ENCODE measurements at regions not wholly inside any gene's neighbourhood (a gene's known extent, or its start where the extent isn't known, plus 50 kb on each side); places are given as distances from the start of the nearest gene placed in this dataset.
A peak's percentile ranks its signal among the peaks of the same experiment; 100 is the strongest.

DNA sequence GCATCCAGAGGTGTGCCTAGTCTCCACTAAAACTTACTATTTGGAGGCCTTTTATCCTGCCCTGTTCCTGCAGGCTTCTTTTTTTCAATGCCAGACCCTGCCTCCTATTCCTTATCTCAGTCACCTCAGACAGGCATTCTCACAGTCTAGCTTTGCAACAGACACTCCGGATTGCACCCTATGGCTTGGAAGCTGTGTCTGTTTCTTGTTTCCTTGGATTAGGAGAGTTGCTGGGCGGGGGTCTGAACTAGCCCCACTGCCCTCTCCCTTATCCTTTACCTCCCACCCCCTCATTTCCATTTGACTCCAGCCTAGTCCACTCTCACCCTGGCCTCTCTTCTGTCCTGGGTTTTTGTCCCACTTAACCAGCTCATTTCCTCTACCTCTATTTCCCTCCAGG lies 228.1 kb upstream of the CITED2 start:
- DNase-seq (ENCODE audit: low read depth) = no peak

DNA sequence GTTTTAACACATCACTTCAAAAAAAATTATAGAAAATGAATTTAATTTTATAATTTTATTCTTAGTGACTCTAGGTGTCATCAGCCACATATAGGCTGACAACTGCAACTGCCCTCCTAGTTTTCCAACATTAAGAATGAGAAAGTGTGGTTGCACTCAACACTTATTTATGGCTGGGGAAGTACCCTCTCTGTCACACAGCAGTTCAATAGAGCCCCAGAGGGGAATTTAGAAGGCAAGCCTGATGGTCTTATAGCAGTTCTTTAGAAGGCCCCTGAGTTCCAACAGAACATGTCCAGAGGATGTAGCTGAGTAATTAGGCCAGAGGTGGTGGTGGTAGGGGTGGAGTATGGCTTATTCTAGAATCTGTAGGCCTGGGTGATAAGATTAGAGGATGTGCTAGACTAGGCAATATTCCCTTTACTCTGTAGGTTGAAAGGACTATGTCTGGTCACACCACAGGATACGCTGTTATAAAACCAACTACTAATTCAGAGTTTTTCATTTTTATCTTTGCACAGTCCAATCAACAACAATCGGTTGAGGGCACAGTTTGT lies 226.5 kb upstream of the CITED2 start:
- DNase-seq (ENCODE audit: low read depth) = no peak

DNA sequence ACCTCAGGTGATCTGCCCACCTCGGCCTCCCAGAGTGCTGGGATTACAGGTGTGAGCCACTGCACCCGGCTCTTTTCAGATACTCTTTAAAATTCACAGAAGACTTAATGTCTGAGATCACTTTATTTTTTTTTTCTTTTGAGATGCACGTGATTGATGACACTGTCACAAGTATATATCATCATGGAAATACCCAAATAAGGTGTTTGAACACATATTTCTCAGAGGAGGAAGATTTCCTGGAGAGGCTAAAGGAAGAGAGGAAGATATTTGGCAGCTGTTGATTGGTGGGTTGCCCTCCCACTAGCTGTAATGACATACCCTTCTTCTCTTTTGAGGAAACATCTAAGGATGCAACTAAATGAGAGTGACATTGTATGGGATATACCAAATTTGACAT lies 225.9 kb upstream of the CITED2 start:
- no peak for DNase-seq (ENCODE audit: low read depth)

GRCh38 chr6:139597771-139598755 lies 223.6 kb upstream of the CITED2 start:
- DNase-seq (ENCODE audit: low read depth) = peak; percentile 93

DNA sequence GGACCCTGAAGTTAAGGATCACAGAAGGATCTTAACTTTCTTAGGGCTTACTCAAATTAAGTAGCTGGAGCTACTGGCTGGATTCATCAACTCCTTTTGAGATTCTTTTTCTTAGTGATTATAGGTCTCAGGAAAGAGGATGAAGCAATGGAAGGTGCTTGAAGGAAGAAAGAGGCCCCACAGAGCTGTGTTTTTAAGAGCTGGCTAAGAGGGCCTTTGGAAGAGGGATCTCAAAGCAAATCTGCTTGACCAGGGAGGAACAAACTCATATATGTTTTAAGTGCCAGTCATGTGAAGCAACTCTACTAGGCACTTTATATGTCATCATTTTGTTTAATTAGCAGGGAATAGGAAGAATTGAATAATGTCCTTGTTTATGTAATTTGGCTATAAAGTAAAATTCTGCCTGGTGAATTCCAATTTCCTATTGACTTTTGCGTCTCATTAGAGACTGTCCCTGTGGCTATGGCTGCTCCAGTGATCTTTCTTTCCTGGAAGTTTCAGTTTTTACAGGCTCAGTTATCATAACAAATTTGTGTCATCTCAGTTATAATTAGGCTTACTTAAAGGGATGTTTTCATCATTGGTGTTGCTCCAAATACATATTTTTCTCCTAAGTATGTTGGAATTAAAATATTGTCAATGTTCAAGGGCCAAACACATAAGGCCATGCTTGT lies 222.8 kb upstream of the CITED2 start:
- no peak for DNase-seq (ENCODE audit: low read depth)

DNA sequence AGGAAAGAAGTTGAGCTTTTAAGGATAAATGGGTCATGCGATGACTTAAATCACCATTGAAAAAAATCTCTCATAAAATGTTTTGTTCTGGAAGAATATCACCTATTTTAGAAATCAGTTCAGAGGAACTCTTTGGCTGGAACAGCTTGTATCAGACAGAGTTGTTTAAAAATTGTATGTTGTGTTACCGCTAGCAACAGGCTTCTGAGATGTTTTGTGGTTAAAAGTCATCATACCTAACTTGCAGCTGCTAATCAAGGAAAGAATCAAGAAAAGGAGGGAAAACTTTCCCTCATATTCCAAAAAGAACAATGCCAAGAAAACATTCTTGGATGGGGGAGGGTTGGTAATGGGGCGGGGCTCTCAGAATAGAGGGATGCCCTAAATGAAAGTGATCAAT lies 220.7 kb upstream of the CITED2 start:
- DNase-seq (ENCODE audit: low read depth) = peak; percentile 73

- no peak for DNase-seq (ENCODE audit: low read depth)
Observed at GRCh38 chr6:139594333-139594965, 220.0 kb upstream of the CITED2 start.

DNA sequence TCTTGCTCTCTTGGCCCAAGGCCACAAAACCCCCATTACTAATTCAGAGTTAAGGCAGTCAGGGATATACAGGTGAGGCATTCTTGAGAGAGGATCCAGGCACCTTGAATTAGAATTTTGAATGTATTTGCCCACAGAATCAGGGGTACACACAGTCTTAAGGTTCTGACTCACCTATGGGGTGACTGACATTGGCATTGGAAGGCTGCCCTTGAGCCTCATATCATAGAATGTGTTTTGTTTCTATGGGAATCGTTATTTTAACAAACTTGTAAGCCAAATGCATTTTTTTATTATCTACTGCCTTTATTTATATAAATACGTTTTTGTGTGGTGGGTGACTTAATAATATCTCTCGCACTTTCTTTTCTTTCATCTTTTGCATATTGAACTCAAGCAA lies 218.6 kb upstream of the CITED2 start:
- no peak for DNase-seq (ENCODE audit: low read depth)

DNA sequence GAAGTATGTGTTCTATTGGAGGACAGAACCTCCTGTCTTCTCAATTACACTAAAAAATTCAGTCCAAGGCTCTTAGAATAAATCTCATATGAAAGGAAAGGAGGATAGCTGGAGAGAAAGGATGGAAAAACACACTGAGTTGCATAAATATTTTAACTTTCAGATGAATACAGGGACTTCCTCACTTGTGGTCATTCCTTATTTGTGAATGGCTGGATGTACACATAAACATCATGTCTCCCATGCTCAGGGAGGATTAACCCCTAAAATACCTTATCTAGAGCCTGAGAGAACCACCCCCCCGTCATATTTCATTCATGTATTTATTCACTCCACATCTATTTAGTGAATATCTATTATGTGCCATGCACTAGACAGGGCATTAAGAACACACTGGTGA lies 217.6 kb upstream of the CITED2 start:
- no peak for DNase-seq (ENCODE audit: low read depth)

GRCh38 chr6:139591075-139591865 lies 216.8 kb upstream of the CITED2 start:
- DNase-seq (ENCODE audit: low read depth) = peak; percentile 44

DNA sequence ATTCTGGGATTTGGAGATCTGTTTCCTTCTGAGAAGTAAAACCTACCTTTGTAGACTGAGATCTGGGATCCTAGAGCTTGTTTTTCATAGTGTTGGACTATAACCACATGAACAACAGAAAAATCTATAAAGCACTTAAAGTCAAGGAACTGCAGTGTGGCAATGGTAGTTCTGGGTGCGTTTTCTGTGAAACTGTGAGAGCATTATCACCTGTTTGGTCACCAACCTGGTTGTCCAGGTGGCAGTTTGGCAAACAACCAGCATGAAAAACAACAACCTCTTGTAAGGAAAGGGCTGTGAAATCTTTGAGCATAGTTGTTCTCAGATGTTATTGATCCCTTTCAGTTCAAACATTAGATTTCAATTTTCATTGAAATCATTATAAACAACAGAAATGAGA lies 215.8 kb upstream of the CITED2 start:
- no peak for DNase-seq (ENCODE audit: low read depth)

DNA sequence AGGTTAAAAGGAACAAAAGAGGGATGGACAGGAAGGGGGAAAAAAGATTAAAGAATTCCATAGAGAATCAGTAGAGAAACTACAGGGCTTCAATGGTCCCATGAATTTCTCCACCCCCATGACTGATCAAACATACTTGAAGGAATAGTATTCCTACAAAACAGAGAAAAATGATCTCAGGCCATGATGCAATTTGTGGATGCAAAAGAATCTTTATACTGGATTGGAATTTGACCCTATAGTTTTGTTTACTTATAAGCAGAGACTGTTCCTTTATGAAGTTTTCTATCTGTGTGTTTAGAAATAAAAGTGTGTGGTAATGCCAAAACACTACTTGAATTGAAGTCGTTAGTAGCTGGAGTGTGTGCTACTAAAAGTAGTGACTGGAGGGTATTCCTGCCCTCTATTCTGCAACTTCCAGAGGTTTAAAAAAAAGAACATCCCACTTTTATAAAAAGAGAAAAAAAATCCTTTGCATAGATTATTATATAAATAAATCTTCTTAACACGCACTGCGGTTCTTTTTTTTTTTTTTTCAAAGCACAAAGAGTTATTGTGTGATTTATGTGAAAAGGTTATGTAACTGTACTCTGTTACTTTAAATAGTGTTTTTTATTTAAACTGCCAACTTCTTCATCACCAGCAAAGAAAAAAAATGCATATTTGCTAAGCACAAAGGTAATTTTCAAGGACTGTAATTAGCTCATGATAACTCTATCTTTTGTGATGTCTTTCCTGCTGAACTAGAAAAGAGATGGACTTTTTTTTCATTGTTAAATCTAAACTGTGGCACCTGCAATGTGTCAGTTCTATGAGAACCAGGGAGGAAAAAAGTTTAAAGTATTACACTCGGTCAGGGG lies 214.5 kb upstream of the CITED2 start:
- DNase-seq (ENCODE audit: low read depth) = peak; percentile 23

DNA sequence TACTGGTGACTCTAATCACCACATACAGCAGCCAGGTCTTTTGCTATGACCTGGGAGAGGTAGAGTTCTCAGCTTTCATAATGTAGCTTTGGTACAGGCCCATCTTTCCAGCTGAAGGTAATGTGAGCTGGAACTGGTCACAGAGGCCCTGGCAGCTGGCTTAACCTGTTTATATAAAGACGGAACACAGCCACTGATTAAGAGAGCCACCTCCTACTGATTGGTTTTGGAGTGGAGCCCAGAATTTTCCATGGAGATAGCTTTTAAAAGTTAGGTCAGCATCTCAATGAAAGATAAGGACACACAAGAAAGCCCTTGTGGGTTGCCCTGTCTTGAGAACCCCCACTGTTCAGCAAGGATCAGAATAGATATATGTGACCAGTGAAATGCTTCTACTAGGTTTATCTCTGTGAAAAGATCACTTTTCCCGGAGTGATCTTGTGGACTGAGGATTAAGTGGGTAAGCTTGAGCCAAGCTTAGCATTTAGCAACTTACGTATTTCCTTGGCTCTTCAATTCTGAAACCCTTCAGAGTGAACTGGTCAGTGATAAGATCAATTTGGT lies 213.7 kb upstream of the CITED2 start:
- peak; percentile 81 for DNase-seq (ENCODE audit: low read depth)

GRCh38 chr6:139587469-139587868 lies 213.0 kb upstream of the CITED2 start:
- DNase-seq (ENCODE audit: low read depth) = peak; percentile 95

GRCh38 chr6:139586273-139586672 lies 211.8 kb upstream of the CITED2 start:
- no peak for DNase-seq (ENCODE audit: low read depth)

GRCh38 chr6:139584599-139584998 lies 210.2 kb upstream of the CITED2 start:
- no peak for DNase-seq (ENCODE audit: low read depth)

DNA sequence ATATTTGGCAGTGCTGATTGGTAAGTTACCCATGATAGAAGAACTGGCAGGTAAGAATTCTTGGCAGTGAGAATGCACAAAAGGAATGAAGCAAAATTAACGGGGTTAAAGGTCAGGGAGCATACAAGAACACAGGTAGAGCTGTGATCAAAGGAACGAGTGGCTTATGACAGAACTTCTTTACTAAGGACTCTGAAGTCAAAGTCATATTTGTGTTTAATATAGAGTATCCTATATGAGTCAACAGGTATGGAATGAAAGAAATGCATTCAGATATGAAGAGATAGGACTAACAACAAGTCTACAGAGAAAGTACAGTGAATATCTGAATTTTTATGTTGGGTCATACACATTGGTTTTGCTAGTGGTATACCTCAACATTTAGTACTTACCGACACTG lies 209.0 kb upstream of the CITED2 start:
- no peak for DNase-seq (ENCODE audit: low read depth)

GRCh38 chr6:139582956-139583355 lies 208.5 kb upstream of the CITED2 start:
- no peak for DNase-seq (ENCODE audit: low read depth)

DNA sequence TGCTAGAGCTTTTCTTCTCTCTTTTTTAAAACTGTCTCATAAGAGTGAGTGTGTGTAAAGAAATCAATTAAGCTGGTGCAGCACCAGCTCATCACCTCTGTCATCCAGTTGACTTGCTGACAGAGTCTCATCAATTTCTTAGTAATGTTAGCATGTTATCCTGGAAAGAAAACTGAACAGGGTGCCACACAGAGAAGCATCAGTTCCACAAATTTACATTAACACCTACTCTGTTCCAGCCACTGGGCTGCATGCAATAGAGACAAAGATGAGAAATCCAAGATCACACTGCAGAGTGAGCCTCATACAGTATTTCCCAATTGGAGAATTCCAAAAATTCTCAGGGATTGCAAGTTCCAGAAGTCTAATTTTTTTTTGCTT lies 207.0 kb upstream of the CITED2 start:
- DNase-seq (ENCODE audit: low read depth) = no peak

Data from RPMI7951 (cell line).